SK-N-SH (cell line): ENCODE measurements at regions not wholly inside any gene's neighbourhood (a gene's known extent, or its start where the extent isn't known, plus 50 kb on each side); places are given as distances from the start of the nearest gene placed in this dataset.

Source experiments
- CTCF ChIA-PET: fragments of 300-600, 350-600 bp; formaldehyde crosslinking; extraction: SDS; loops from one replicate; lab custom pipeline; 2021; lab: Yijun Ruan, JAX
- POLR2A ChIA-PET: fragments of 350-600 bp; sonication (Branson Sonifier 250); formaldehyde crosslinking; extraction: SDS; loops from one replicate; lab custom pipeline; 2020; ENCODE audit warnings: antibody characterized with exemption, inconsistent platforms; lab: Yijun Ruan, JAX
- DNase-seq: peaks from one replicate; pipeline ENCODE4 v3.0.0; 2012
- H2AFZ ChIP-seq: fragments of 200-600 bp; sonication (generic); 2 replicates; pipeline ENCODE4 v1.8.1; 2016; ENCODE audit warnings: antibody characterized with exemption, mild to moderate bottlenecking, low read depth
- H3F3A ChIP-seq: fragments of 200-600 bp; sonication (generic); replicated peaks from 2 replicates; pipeline ENCODE3; 2016; ENCODE audit warnings: antibody characterized with exemption, mild to moderate bottlenecking; ENCODE audit not compliant: insufficient read depth
- H3K27ac ChIP-seq, 2 experiments: fragments of 200-500 bp in 1 of 2; fragments of 200-600 bp in 1 of 2; sonication (Bioruptor generic) in 1 of 2; sonication (generic), shearing (Covaris generic) in 1 of 2; 2 replicates each; pipeline versions ENCODE4 v1.5.1 to v1.6.1; 2014 to 2016; ENCODE audit warnings: low read depth in 2 of 2, inconsistent platforms in 1 of 2, low read length in 1 of 2, mild to moderate bottlenecking in 1 of 2, mixed read lengths in 1 of 2
- H3K27me3 ChIP-seq: fragments of 200-600 bp; sonication (generic), shearing (Covaris generic); 2 replicates; pipeline ENCODE4 v1.6.1; 2016; ENCODE audit warnings: mixed run types; ENCODE audit not compliant: insufficient read depth
- H3K36me3 ChIP-seq, 2 experiments: fragments of 200-500 bp in 1 of 2; fragments of 200-600 bp in 1 of 2; sonication (Bioruptor generic) in 1 of 2; sonication (generic) in 1 of 2; replicated peaks in 1 of 2; 2 replicates each; pipeline versions ENCODE3 to v1.5.1; 2014 to 2016; ENCODE audit warnings: low read length in 1 of 2, mild to moderate bottlenecking in 1 of 2; ENCODE audit not compliant: insufficient read depth in 2 of 2, control insufficient read depth in 1 of 2
- H3K4me1 ChIP-seq, 2 experiments: fragments of 200-500 bp in 1 of 2; fragments of 200-600 bp in 1 of 2; sonication (Bioruptor generic) in 1 of 2; sonication (generic), shearing (Covaris generic) in 1 of 2; 2 replicates each; pipeline versions ENCODE4 v1.5.1 to v1.6.1; 2014 to 2016; ENCODE audit warnings: low read depth in 1 of 2, low read length in 1 of 2, mixed run types in 1 of 2; ENCODE audit not compliant: insufficient read depth in 2 of 2, control insufficient read depth in 1 of 2
- H3K4me2 ChIP-seq: fragments of 200-600 bp; sonication (generic), shearing (Covaris generic); 2 replicates; pipeline ENCODE4 v1.6.1; 2017; ENCODE audit warnings: mixed run types
- H3K4me3 ChIP-seq, 2 experiments: fragments of 200-500 bp in 1 of 2; fragments of 200-600 bp in 1 of 2; sonication (Bioruptor generic) in 1 of 2; sonication (generic), shearing (Covaris generic) in 1 of 2; 2 replicates each; pipeline versions ENCODE4 v1.5.1 to v1.8.1; 2014 to 2016; ENCODE audit warnings: low read depth in 2 of 2, inconsistent platforms in 1 of 2, low read length in 1 of 2, mild to moderate bottlenecking in 1 of 2, mixed read lengths in 1 of 2, moderate library complexity in 1 of 2
- H3K79me2 ChIP-seq: fragments of 200-600 bp; sonication (generic); 2 replicates; pipeline ENCODE4 v1.8.1; 2017; ENCODE audit warnings: mild to moderate bottlenecking; ENCODE audit not compliant: insufficient read depth
- H3K9ac ChIP-seq: fragments of 200-600 bp; sonication (generic); 2 replicates; pipeline ENCODE4 v1.6.1; 2017; ENCODE audit warnings: mixed run types
- H3K9me2 ChIP-seq: fragments of 200-600 bp; sonication (generic); 2 replicates; pipeline ENCODE4 v1.6.1; 2017; ENCODE audit warnings: mixed run types
- H3K9me3 ChIP-seq: fragments of 200-600 bp; sonication (generic); 2 replicates; pipeline ENCODE4 v1.6.1; 2017; ENCODE audit warnings: mixed run types, mild to moderate bottlenecking, moderate library complexity
- H4K20me1 ChIP-seq: fragments of 200-600 bp; sonication (generic); 2 replicates; pipeline ENCODE4 v1.6.1; 2017; ENCODE audit warnings: mild to moderate bottlenecking, mixed run types; ENCODE audit not compliant: insufficient read depth
- FOSL2 ChIP-seq: IDR thresholded peaks from 2 replicates; pipeline ENCODE4 v1.4.0; 2012; ENCODE audit warnings: low read depth, mild to moderate bottlenecking, moderate library complexity, borderline replicate concordance
- FOXJ3 ChIP-seq: sonication (generic); formaldehyde crosslinking; IDR thresholded peaks from 2 replicates; pipeline ENCODE4 v1.5.1; 2020; ENCODE audit warnings: mild to moderate bottlenecking, missing genetic modification reagents
- GABPA ChIP-seq: IDR thresholded peaks from 2 replicates; pipeline ENCODE4 v1.4.0; 2012; ENCODE audit warnings: low read depth, mild to moderate bottlenecking
- JUND ChIP-seq: IDR thresholded peaks from 2 replicates; pipeline ENCODE4 v1.4.0; 2012
- MEF2A ChIP-seq: IDR thresholded peaks from 2 replicates; pipeline ENCODE4 v1.4.0; 2012; ENCODE audit warnings: low read depth, borderline replicate concordance
- NRF1 ChIP-seq: IDR thresholded peaks from 2 replicates; pipeline ENCODE4 v1.6.1; 2012; ENCODE audit warnings: low read depth, mild to moderate bottlenecking, low read length
- POLR2AphosphoS5 ChIP-seq: IDR thresholded peaks from 2 replicates; pipeline ENCODE4 v1.6.1; 2012; ENCODE audit warnings: low read depth, low read length
- REST ChIP-seq: IDR thresholded peaks from 2 replicates; pipeline ENCODE4 v1.6.1; 2012; ENCODE audit warnings: mild to moderate bottlenecking, low read depth, low read length, moderate library complexity
- RXRA ChIP-seq: IDR thresholded peaks from 2 replicates; pipeline ENCODE4 v1.4.0; 2012; ENCODE audit warnings: low read depth, mild to moderate bottlenecking, borderline replicate concordance
- SIN3A ChIP-seq: IDR thresholded peaks from 2 replicates; pipeline ENCODE4 v1.6.1; 2012; ENCODE audit warnings: low read depth, mild to moderate bottlenecking, low read length, moderate library complexity, borderline replicate concordance
- TAF1 ChIP-seq: IDR thresholded peaks from 2 replicates; pipeline ENCODE4 v1.6.1; 2012; ENCODE audit warnings: low read depth, mild to moderate bottlenecking, low read length, moderate library complexity, borderline replicate concordance
- TEAD4 ChIP-seq: IDR thresholded peaks from 2 replicates; pipeline ENCODE4 v1.4.0; 2012; ENCODE audit warnings: mild to moderate bottlenecking, borderline replicate concordance; ENCODE audit not compliant: insufficient read depth
- WGBS: methylation state at CpG from one replicate; pipeline ENCODE4 v1.1.6; 2017; ENCODE audit warnings: low lambda C conversion rate; 5-methylcytosine and 5-hydroxymethylcytosine counted together
- TF ChIP-seq, protein P1 (sequence below): fragments of 150-350 bp; IDR thresholded peaks from 2 replicates; pipeline ENCODE4 v1.6.1; 2017; ENCODE audit warnings: antibody characterized with exemption, low read length, low read depth, borderline replicate concordance

GRCh38 chr7:13770305-13770704 is 219.2 kb downstream of the ETV1 start:
- Histone ChIP-seq H3K9me2 (peaks cover 5% of the 10 kb centered on the region; the same call in 1 of the 2 replicates), H3K4me1 (no peaks in the 10 kb centered on the region), H3K27me3 (no peaks in the 10 kb centered on the region), H3K36me3 (no peaks in the 10 kb centered on the region), H3K4me2 (no peak overlapping the region), H2AFZ (peak overlapping the region; percentile 32; the same call in 1 of the 2 replicates), H3K79me2 (no peaks in the 10 kb centered on the region), H3F3A (no peaks in the 10 kb centered on the region), H4K20me1 (no peaks in the 10 kb centered on the region), H3K9ac (no peak overlapping the region), H3K9me3 (peaks cover 5% of the 10 kb centered on the region; the same call in 1 of the 2 replicates)
- POLR2A ChIA-PET = no interaction called here
- no peak for DNase-seq
- CTCF ChIA-PET = interaction anchor here (1.0 kb wide), 1 partner anchor 35 kb away, joined by 3 read pairs; no protein-coding TSS in a partner anchor
- 3% methylated on average over 1 of the region's 1 CpG for WGBS
- TF ChIP-seq, protein P1, sequence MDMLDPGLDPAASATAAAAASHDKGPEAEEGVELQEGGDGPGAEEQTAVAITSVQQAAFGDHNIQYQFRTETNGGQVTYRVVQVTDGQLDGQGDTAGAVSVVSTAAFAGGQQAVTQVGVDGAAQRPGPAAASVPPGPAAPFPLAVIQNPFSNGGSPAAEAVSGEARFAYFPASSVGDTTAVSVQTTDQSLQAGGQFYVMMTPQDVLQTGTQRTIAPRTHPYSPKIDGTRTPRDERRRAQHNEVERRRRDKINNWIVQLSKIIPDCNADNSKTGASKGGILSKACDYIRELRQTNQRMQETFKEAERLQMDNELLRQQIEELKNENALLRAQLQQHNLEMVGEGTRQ = no peak
- TF ChIP-seq JUND (0 out of 2 replicates have a peak, but pooled peaks have one; percentile 19), FOSL2 (peak; percentile 43; the same call in 1 of the 2 replicates), POLR2AphosphoS5 (no peak), REST (no peak), NRF1 (no peak), RXRA (no peak), TAF1 (no peak), GABPA (no peak), FOXJ3 (no peak), SIN3A (no peak)
- TF ChIP-seq, all 33 proteins: peak for 2
- Histone ChIP-seq H3K4me3 (no peak overlapping the region), H3K27ac (no peak overlapping the region)

DNA sequence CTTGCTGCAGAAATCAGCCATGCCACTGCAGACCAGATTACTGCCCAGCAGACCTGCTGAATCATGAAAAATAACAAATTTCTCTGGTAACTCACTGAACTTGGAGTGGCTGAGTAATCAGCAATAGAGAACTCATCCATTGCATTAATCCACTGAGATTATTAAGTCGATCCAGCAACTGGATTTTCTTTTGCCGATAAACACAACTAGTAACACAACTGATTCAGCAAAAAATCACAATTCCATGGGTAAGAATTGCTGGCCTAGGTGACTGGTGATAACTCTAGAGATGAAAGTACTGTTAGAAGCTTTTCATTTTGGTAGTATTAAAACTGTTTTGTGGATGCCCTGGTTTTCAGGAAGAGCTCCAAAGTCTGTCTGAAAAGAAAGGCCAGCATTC is 214.5 kb downstream of the ETV1 start:
- Histone ChIP-seq H2AFZ (no peak overlapping the region), H3K79me2 (no peaks in the 10 kb centered on the region), H3K4me2 (no peak overlapping the region), H3F3A (peaks cover 8% of the 10 kb centered on the region), H3K27ac (no peak overlapping the region), H3K36me3 (no peaks in the 10 kb centered on the region), H3K27me3 (no peaks in the 10 kb centered on the region), H3K9me2 (peaks cover 5% of the 10 kb centered on the region; the same call in 1 of the 2 replicates), H3K4me1 (peaks cover 2 to 8% of the 10 kb centered on the region in 2 experiments; a peak in 2 of 4 replicates), H4K20me1 (no peaks in the 10 kb centered on the region), H3K9me3 (peaks cover 5% of the 10 kb centered on the region; the same call in 1 of the 2 replicates), H3K9ac (no peak overlapping the region), H3K4me3 (no peak overlapping the region)
- TF ChIP-seq FOSL2 = no peak
- TF ChIP-seq POLR2AphosphoS5 = no peak
- TF ChIP-seq MEF2A = no peak
- no peak for TF ChIP-seq TEAD4
- TF ChIP-seq, protein P1 = no peak
- no peak for TF ChIP-seq GABPA
- no peak for DNase-seq
- 89% methylated on average over 2 of the region's 2 CpGs for WGBS
- ChIA-PET CTCF (no interaction called here), POLR2A (no interaction called here)
